Suprapubic skin (tissue), 4 donors: ENCODE measurements at regions not wholly inside any gene's neighbourhood (a gene's known extent, or its start where the extent isn't known, plus 50 kb on each side); places are given as distances from the start of the nearest gene placed in this dataset.

ENCODE experiments used
- EP300 ChIP-seq: sonication (generic); formaldehyde crosslinking; IDR thresholded peaks from one replicate; pipeline ENCODE4 v1.6.1; 2017; ENCODE audit warnings: antibody characterized with exemption
- POLR2A ChIP-seq, 2 donors: fragments of 450-650 bp; IDR thresholded peaks; one replicate each; pipeline ENCODE4 v1.6.1; 2017; ENCODE audit warnings: antibody characterized with exemption in 2 of 2, mild to moderate bottlenecking in 2 of 2, moderate library complexity in 2 of 2
- POLR2AphosphoS5 ChIP-seq, 3 donors: sonication (generic); formaldehyde crosslinking; IDR thresholded peaks; one replicate each; pipeline ENCODE4 v1.6.1; 2017; ENCODE audit warnings: antibody characterized with exemption in 3 of 3
- TF ChIP-seq, protein P1 (sequence below), 2 donors: fragments of 200-600 bp in 1 of 2; fragments of 450-650 bp in 1 of 2; sonication (generic) in 1 of 2; IDR thresholded peaks; one replicate each; pipeline ENCODE4 v1.5.1; 2016 to 2019; ENCODE audit warnings: antibody characterized with exemption in 2 of 2, mild to moderate bottlenecking in 1 of 2, moderate library complexity in 1 of 2

DNA sequence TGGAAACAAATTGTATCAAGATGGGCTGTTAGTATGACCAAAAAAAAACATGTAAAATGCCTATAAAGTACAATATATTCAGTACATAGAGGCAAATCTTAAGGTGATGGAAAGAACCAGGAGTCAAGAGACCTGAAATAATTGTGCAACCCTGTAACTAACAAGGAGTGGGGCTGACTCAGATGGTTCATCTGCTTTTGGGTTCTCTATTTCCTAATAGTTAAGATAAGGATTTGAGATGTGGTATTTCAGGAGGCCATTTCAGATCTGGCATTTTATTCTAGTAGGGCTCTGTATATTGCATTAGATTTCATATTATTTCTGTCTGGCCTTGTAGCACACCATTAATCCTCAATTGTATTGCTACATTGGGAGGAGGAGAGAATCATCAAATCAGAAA is 268.4 kb downstream of the HS3ST1 start:
- TF ChIP-seq, protein P1, sequence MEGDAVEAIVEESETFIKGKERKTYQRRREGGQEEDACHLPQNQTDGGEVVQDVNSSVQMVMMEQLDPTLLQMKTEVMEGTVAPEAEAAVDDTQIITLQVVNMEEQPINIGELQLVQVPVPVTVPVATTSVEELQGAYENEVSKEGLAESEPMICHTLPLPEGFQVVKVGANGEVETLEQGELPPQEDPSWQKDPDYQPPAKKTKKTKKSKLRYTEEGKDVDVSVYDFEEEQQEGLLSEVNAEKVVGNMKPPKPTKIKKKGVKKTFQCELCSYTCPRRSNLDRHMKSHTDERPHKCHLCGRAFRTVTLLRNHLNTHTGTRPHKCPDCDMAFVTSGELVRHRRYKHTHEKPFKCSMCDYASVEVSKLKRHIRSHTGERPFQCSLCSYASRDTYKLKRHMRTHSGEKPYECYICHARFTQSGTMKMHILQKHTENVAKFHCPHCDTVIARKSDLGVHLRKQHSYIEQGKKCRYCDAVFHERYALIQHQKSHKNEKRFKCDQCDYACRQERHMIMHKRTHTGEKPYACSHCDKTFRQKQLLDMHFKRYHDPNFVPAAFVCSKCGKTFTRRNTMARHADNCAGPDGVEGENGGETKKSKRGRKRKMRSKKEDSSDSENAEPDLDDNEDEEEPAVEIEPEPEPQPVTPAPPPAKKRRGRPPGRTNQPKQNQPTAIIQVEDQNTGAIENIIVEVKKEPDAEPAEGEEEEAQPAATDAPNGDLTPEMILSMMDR (IDR thresholded peaks at IDR 0.05): no peak
- TF ChIP-seq POLR2AphosphoS5 (IDR thresholded peaks at IDR 0.05) (no peak), POLR2A (IDR thresholded peaks at IDR 0.05) (no peak), EP300 (no peak)
